HL-60 (cell line): ENCODE measurements at regions not wholly inside any gene's neighbourhood (a gene's known extent, or its start where the extent isn't known, plus 50 kb on each side); places are given as distances from the start of the nearest gene placed in this dataset.

ENCODE experiments used
- GABPA ChIP-seq: IDR thresholded peaks from 2 replicates; pipeline ENCODE4 v1.6.1; 2012; ENCODE audit warnings: low read depth
- POLR2AphosphoS5 ChIP-seq: IDR thresholded peaks from 2 replicates; pipeline ENCODE4 v1.6.1; 2012; ENCODE audit warnings: low read depth
- SPI1 ChIP-seq: IDR thresholded peaks from 2 replicates; pipeline ENCODE4 v1.6.1; 2012; ENCODE audit warnings: low read depth, mild to moderate bottlenecking, borderline replicate concordance
- TF ChIP-seq, protein P1 (sequence below): IDR thresholded peaks from one replicate; pipeline ENCODE4 v1.5.1; 2011; ENCODE audit warnings: low read length, control low read depth, inconsistent platforms; ENCODE audit not compliant: insufficient read depth
- TF ChIP-seq, protein P2 (sequence below): IDR thresholded peaks from 2 replicates; pipeline ENCODE4 v1.6.1; 2012; ENCODE audit warnings: low read depth; ENCODE audit not compliant: insufficient replicate concordance

DNA sequence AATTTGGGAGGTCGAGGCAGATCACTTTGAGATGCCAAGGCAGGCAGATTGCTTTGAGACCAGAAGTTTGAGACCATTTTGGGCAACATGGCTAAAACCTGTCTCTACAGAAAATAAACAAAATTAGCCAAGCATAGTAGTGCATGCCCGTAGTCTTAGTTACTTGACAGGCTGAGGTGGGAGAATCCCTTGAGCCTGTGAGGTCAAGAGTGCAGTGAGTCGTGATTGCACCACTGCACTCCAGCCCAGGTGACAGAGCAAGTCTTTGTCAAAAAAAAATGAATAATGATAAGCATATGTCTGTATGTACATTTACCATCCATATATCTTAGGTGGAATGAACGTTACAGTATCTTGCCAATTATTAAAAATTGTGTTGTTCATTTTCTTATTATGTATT is 2447.7 kb downstream of the PCDH9 start:
- TF ChIP-seq, protein P1, sequence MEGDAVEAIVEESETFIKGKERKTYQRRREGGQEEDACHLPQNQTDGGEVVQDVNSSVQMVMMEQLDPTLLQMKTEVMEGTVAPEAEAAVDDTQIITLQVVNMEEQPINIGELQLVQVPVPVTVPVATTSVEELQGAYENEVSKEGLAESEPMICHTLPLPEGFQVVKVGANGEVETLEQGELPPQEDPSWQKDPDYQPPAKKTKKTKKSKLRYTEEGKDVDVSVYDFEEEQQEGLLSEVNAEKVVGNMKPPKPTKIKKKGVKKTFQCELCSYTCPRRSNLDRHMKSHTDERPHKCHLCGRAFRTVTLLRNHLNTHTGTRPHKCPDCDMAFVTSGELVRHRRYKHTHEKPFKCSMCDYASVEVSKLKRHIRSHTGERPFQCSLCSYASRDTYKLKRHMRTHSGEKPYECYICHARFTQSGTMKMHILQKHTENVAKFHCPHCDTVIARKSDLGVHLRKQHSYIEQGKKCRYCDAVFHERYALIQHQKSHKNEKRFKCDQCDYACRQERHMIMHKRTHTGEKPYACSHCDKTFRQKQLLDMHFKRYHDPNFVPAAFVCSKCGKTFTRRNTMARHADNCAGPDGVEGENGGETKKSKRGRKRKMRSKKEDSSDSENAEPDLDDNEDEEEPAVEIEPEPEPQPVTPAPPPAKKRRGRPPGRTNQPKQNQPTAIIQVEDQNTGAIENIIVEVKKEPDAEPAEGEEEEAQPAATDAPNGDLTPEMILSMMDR = no peak
- TF ChIP-seq POLR2AphosphoS5 (no peak), SPI1 (no peak), GABPA (no peak)
- TF ChIP-seq, protein P2, sequence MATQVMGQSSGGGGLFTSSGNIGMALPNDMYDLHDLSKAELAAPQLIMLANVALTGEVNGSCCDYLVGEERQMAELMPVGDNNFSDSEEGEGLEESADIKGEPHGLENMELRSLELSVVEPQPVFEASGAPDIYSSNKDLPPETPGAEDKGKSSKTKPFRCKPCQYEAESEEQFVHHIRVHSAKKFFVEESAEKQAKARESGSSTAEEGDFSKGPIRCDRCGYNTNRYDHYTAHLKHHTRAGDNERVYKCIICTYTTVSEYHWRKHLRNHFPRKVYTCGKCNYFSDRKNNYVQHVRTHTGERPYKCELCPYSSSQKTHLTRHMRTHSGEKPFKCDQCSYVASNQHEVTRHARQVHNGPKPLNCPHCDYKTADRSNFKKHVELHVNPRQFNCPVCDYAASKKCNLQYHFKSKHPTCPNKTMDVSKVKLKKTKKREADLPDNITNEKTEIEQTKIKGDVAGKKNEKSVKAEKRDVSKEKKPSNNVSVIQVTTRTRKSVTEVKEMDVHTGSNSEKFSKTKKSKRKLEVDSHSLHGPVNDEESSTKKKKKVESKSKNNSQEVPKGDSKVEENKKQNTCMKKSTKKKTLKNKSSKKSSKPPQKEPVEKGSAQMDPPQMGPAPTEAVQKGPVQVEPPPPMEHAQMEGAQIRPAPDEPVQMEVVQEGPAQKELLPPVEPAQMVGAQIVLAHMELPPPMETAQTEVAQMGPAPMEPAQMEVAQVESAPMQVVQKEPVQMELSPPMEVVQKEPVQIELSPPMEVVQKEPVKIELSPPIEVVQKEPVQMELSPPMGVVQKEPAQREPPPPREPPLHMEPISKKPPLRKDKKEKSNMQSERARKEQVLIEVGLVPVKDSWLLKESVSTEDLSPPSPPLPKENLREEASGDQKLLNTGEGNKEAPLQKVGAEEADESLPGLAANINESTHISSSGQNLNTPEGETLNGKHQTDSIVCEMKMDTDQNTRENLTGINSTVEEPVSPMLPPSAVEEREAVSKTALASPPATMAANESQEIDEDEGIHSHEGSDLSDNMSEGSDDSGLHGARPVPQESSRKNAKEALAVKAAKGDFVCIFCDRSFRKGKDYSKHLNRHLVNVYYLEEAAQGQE = no peak
